Parathyroid adenoma (tissue), 2 donors: ENCODE measurements at regions not wholly inside any gene's neighbourhood (a gene's known extent, or its start where the extent isn't known, plus 50 kb on each side); places are given as distances from the start of the nearest gene placed in this dataset.

ENCODE experiments used
- H2AFZ ChIP-seq: fragments of 300-600 bp; sonication (generic); one replicate; pipeline ENCODE4 v1.7.0; 2017; ENCODE audit warnings: antibody characterized with exemption, mild to moderate bottlenecking
- H3K27ac ChIP-seq: fragments of 300-600 bp; sonication (generic); one replicate; pipeline ENCODE4 v1.7.0; 2017
- H3K27me3 ChIP-seq: fragments of 300-600 bp; sonication (generic); one replicate; pipeline ENCODE4 v1.7.0; 2017; ENCODE audit warnings: low read length; ENCODE audit not compliant: control insufficient read depth, insufficient read depth
- H3K36me3 ChIP-seq: fragments of 300-600 bp; sonication (generic); one replicate; pipeline ENCODE4 v1.7.0; 2017; ENCODE audit warnings: low read length; ENCODE audit not compliant: control insufficient read depth, insufficient read depth
- H3K4me1 ChIP-seq: fragments of 300-600 bp; sonication (generic); one replicate; pipeline ENCODE4 v1.7.0; 2017; ENCODE audit warnings: control low read depth
- H3K4me2 ChIP-seq: fragments of 300-600 bp; sonication (generic); one replicate; pipeline ENCODE4 v1.7.0; 2017; ENCODE audit warnings: low read length
- H3K4me3 ChIP-seq: fragments of 300-600 bp; sonication (generic); one replicate; pipeline ENCODE4 v1.7.0; 2017; ENCODE audit warnings: low read depth, low read length
- H3K79me2 ChIP-seq: fragments of 300-600 bp; sonication (generic); one replicate; pipeline ENCODE4 v1.7.0; 2017; ENCODE audit warnings: control low read depth
- H3K9ac ChIP-seq: fragments of 300-600 bp; sonication (generic); one replicate; pipeline ENCODE4 v1.7.0; 2017; ENCODE audit warnings: mild to moderate bottlenecking
- H3K9me3 ChIP-seq: fragments of 300-600 bp; sonication (generic); one replicate; pipeline ENCODE4 v1.7.0; 2017; ENCODE audit warnings: low read length; ENCODE audit not compliant: control insufficient read depth
- CTCF ChIP-seq: fragments of 300-600 bp; sonication (generic); IDR thresholded peaks from one replicate; pipeline ENCODE4 v1.7.0; 2017; ENCODE audit warnings: antibody characterized with exemption, mild to moderate bottlenecking
- donor health status: primary hyperparathyroidism.

GRCh38 chr14:104447750-104448149 lies 131.8 kb upstream of the C14orf180 start:
- Histone ChIP-seq H3K79me2 (no peaks in the 10 kb centered on the region), H3K36me3 (no peaks in the 10 kb centered on the region), H3K4me1 (no peaks in the 10 kb centered on the region), H3K4me2 (no peak overlapping the region), H3K27me3 (no peaks in the 10 kb centered on the region), H3K9me3 (no peaks in the 10 kb centered on the region), H3K4me3 (no peak overlapping the region), H3K9ac (no peak overlapping the region), H2AFZ (no peak overlapping the region), H3K27ac (no peak overlapping the region)
- TF ChIP-seq CTCF: no peak

- no peaks in the 10 kb centered on the region for H3K36me3 ChIP-seq
- no peak overlapping the region for H3K27ac ChIP-seq
- H3K9me3 ChIP-seq: no peaks in the 10 kb centered on the region
- H3K9ac ChIP-seq: no peak overlapping the region
- H3K79me2 ChIP-seq: no peaks in the 10 kb centered on the region
- TF ChIP-seq CTCF: no peak
- H3K27me3 ChIP-seq: no peaks in the 10 kb centered on the region
- H3K4me2 ChIP-seq: no peak overlapping the region
- H2AFZ ChIP-seq: no peak overlapping the region
- H3K4me3 ChIP-seq: no peak overlapping the region
- H3K4me1 ChIP-seq: no peaks in the 10 kb centered on the region
Measured at GRCh38 chr14:104448321-104448720, 131.2 kb upstream of the C14orf180 start.

- no peak overlapping the region for H3K4me2 ChIP-seq
- no peak overlapping the region for H3K4me3 ChIP-seq
- H3K36me3 ChIP-seq: no peaks in the 10 kb centered on the region
- no peaks in the 10 kb centered on the region for H3K79me2 ChIP-seq
- no peaks in the 10 kb centered on the region for H3K4me1 ChIP-seq
- no peak overlapping the region for H2AFZ ChIP-seq
- no peaks in the 10 kb centered on the region for H3K9me3 ChIP-seq
- no peak overlapping the region for H3K9ac ChIP-seq
- H3K27me3 ChIP-seq: no peaks in the 10 kb centered on the region
- TF ChIP-seq CTCF: no peak
- H3K27ac ChIP-seq: no peak overlapping the region
Measured at GRCh38 chr14:104448721-104449120, 130.8 kb upstream of the C14orf180 start.

- Histone ChIP-seq H3K4me1 (no peaks in the 10 kb centered on the region), H3K4me3 (no peak overlapping the region), H3K27me3 (no peaks in the 10 kb centered on the region), H3K9ac (no peak overlapping the region), H2AFZ (no peak overlapping the region), H3K4me2 (no peak overlapping the region), H3K79me2 (no peaks in the 10 kb centered on the region), H3K27ac (no peak overlapping the region), H3K36me3 (no peaks in the 10 kb centered on the region), H3K9me3 (no peaks in the 10 kb centered on the region)
- TF ChIP-seq CTCF: no peak
Measured at GRCh38 chr14:104450811-104451401, 128.7 kb upstream of the C14orf180 start.

GRCh38 chr14:104451474-104451873 lies 128.1 kb upstream of the C14orf180 start:
- H3K36me3 ChIP-seq: no peaks in the 10 kb centered on the region
- H3K27me3 ChIP-seq: no peaks in the 10 kb centered on the region
- no peak overlapping the region for H3K4me2 ChIP-seq
- no peak for TF ChIP-seq CTCF
- no peak overlapping the region for H3K9ac ChIP-seq
- H3K9me3 ChIP-seq: no peaks in the 10 kb centered on the region
- no peak overlapping the region for H2AFZ ChIP-seq
- H3K27ac ChIP-seq: no peak overlapping the region
- no peaks in the 10 kb centered on the region for H3K79me2 ChIP-seq
- no peak overlapping the region for H3K4me3 ChIP-seq
- H3K4me1 ChIP-seq: no peaks in the 10 kb centered on the region
